ENCODE measurements at regions not wholly inside any gene's neighbourhood (a gene's known extent, or its start where the extent isn't known, plus 50 kb on each side); places are given as distances from the start of the nearest gene placed in this dataset.

GRCh38 chr11:122248131-122248530 lies 132.1 kb upstream of the BLID start:
- Histone ChIP-seq H3K56ac (ENCODE audit: extremely low read depth, insufficient read depth, low read length) (no peak overlapping the region), H3K4me1 (ENCODE audit: control insufficient read depth, insufficient read depth, low read length) (peaks cover 2% of the 10 kb centered on the region; the same call in 1 of the 2 replicates), H3K9me1 (ENCODE audit: insufficient read depth, low read length) (no peaks in the 10 kb centered on the region), H4K20me1 (ENCODE audit: insufficient read depth, low read length) (no peaks in the 10 kb centered on the region), H3K9me3 (ENCODE audit: control insufficient read depth, insufficient read depth, low read length) (no peaks in the 10 kb centered on the region; the same call in 1 of the 2 replicates), H3K27me3 (ENCODE audit: control insufficient read depth, insufficient read depth, low read length) (no peaks in the 10 kb centered on the region), H2AFZ (replicated peaks; ENCODE audit: low read length, poor library complexity) (no peak overlapping the region), H3K23ac (ENCODE audit: low read depth, low read length) (no peak overlapping the region), H3K79me1 (ENCODE audit: low read depth in 1 of 2, low read length in 2 of 2) (no peaks in the 10 kb centered on the region), H3K4me3 (ENCODE audit: insufficient read depth, low read depth, low read length) (no peak overlapping the region), H4K8ac (ENCODE audit: low read depth in 2 of 2, low read length in 2 of 2) (0 out of 4 replicates have a peak overlapping the region, but pooled peaks of 1 of the 2 experiments have one; percentile 20), H3K18ac (ENCODE audit: low read depth, low read length) (no peak overlapping the region), H2AK5ac (ENCODE audit: low read depth, low read length) (no peak overlapping the region), H2BK120ac (ENCODE audit: low read depth, low read length) (no peak overlapping the region), H2BK5ac (ENCODE audit: low read depth, low read length, poor library complexity, severe bottlenecking) (no peak overlapping the region), H3K14ac (replicated peaks; ENCODE audit: low read depth, low read length) (no peak overlapping the region), H3K4ac (ENCODE audit: low read depth, low read length) (no peak overlapping the region), H3K9ac (ENCODE audit: low read depth, low read length) (no peak overlapping the region), H3K4me2 (ENCODE audit: low read depth, low read length) (no peak overlapping the region), H3K36me3 (ENCODE audit: control insufficient read depth, insufficient read depth, low read length) (peaks cover 12% of the 10 kb centered on the region), H2AK9ac (replicated peaks; ENCODE audit: low read depth, low read length, poor library complexity) (no peak overlapping the region), H4K91ac (ENCODE audit: insufficient read depth, low read depth, low read length) (no peak overlapping the region), H2BK15ac (ENCODE audit: low read depth, low read length) (no peak overlapping the region), H4K5ac (ENCODE audit: low read depth, low read length) (no peak overlapping the region), H2BK20ac (ENCODE audit: low read depth, low read length) (no peak overlapping the region), H3K27ac (ENCODE audit: insufficient read depth, low read length) (no peak overlapping the region)
- WGBS, 2 experiments (ENCODE audit: extremely low coverage in 2 of 2, insufficient read length in 1 of 2) = 52% methylated on average over 4 of the region's 4 CpGs; no CpG with 5 or more reads in 1 of the 2 experiments
- TF ChIP-seq POLR2A (IDR thresholded peaks at IDR 0.05; ENCODE audit: low read depth, low read length) (no peak), RFX5 (IDR thresholded peaks at IDR 0.05; ENCODE audit: low read depth, low read length) (no peak), CEBPB (IDR thresholded peaks at IDR 0.05; ENCODE audit: low read depth, low read length) (no peak), CTCF (conservative IDR thresholded peaks at IDR 0.05; ENCODE audit: low read depth, low read length) (no peak), MXI1 (IDR thresholded peaks at IDR 0.05; ENCODE audit: borderline replicate concordance, low read depth, low read length) (no peak), FOS (IDR thresholded peaks at IDR 0.05; ENCODE audit: low read depth, low read length) (no peak), NFE2L2 (IDR thresholded peaks at IDR 0.05; ENCODE audit: low read depth, low read length) (no peak), RAD21 (IDR thresholded peaks at IDR 0.05; ENCODE audit: low read length) (no peak), RCOR1 (IDR thresholded peaks at IDR 0.05; ENCODE audit: insufficient replicate concordance, low read length) (no peak)
- no TSS peak for BruUV-seq (replicated peaks)
- dilution Hi-C loops (cut with HindIII; ENCODE audit: low sequenced_read_pairs, unreplicated experiment) = no loop called here
- POLR2A ChIA-PET (ENCODE audit: unreplicated experiment) = no interaction called here
- CTCF ChIA-PET = interaction anchor here (0.6 to 0.7 kb wide), 2 partner anchors 395 to 587 kb away, joined by 3 read pairs; no protein-coding TSS in a partner anchor
- DNase-seq (no peak), ATAC-seq (ENCODE audit: low read depth) (no peak)
- in situ Hi-C loops (cut with MboI; ENCODE audit: low sequenced_read_pairs) = no loop called here
- intact Hi-C loops (cut with micrococcal nuclease) = no loop called here
